ENCODE measurements at regions not wholly inside any gene's neighbourhood (a gene's known extent, or its start where the extent isn't known, plus 50 kb on each side); places are given as distances from the start of the nearest gene placed in this dataset.

- no peak for TF ChIP-seq GATA2 (IDR thresholded peaks at IDR 0.05; ENCODE audit: low read depth, low read length)
- no peak for TF ChIP-seq GATA3 (IDR thresholded peaks at IDR 0.05; ENCODE audit: low read depth, low read length)
Observed at GRCh38 chr2:210888035-210888434, 331.6 kb downstream of the CPS1 start.
